GM23248 (cell line): ENCODE measurements at regions not wholly inside any gene's neighbourhood (a gene's known extent, or its start where the extent isn't known, plus 50 kb on each side); places are given as distances from the start of the nearest gene placed in this dataset.

Experiments
- EZH2 ChIP-seq: fragments of 200-600 bp; sonication (generic); IDR thresholded peaks from 2 replicates; pipeline ENCODE4 v1.6.1; 2018; ENCODE audit warnings: antibody characterized with exemption, mild to moderate bottlenecking; ENCODE audit not compliant: insufficient read depth, poor library complexity, severe bottlenecking
- EZH2phosphoT487 ChIP-seq: fragments of 200-600 bp; sonication (generic); IDR thresholded peaks from 2 replicates; pipeline ENCODE4 v1.6.1; 2018; ENCODE audit warnings: antibody characterized with exemption, moderate library complexity, mild to moderate bottlenecking, low read depth; ENCODE audit not compliant: insufficient read depth

GRCh38 chr3:146337991-146338390, 87.1 kb upstream of the PLSCR4 start:
- TF ChIP-seq EZH2 (no peak), EZH2phosphoT487 (no peak)
